Left lobe of liver (tissue), 2 donors: ENCODE measurements at regions not wholly inside any gene's neighbourhood (a gene's known extent, or its start where the extent isn't known, plus 50 kb on each side); places are given as distances from the start of the nearest gene placed in this dataset.

ENCODE experiments used
- ATAC-seq: fragments of 200-7000 bp; cut with Tn5 transposase; one replicate; pipeline ENCODE4 v1.9.1; 2020; ENCODE audit warnings: mild to moderate bottlenecking, moderate library complexity
- DNase-seq: peaks from one replicate; pipeline ENCODE4 v3.0.0-alpha.2; 2020; ENCODE audit warnings: low spot score
- donor health status: DM: no; HTN: no; CAD: no; lungs with moderate emphysema.
- donor health status: DM: no; HTN: yes; CAD: no.

- ATAC-seq (no peak), DNase-seq (no peak)
These were observed 446.3 kb downstream of the LPIN1 start for GRCh38 chr2:12192762-12193161.

- ATAC-seq = no peak
- no peak for DNase-seq
These were observed 448.5 kb downstream of the LPIN1 start for GRCh38 chr2:12194968-12195367.

DNA sequence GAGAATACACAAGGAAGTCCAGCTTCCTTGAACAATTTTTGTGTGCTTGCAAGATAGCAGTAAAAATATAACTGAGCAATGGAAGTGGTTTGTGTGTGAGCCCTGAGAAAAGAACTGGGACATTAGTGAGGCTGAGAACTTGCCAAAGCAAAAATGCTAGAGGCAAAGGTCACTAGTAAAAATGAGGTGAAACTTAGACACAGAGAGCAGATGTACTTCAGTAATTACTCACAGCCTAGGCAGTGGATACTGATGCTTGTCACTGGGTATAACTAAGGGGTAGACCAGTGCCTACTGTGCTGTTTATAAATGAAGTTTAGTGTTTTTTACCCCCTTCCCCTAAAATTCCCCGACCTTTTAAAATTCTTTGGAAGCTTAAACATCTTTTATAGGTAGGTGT is 450.1 kb downstream of the LPIN1 start:
- no peak for ATAC-seq
- no peak for DNase-seq

GRCh38 chr2:12197133-12197532 is 450.7 kb downstream of the LPIN1 start:
- no peak for ATAC-seq
- DNase-seq = no peak

GRCh38 chr2:12199491-12200211 is 453.2 kb downstream of the LPIN1 start:
- DNase-seq (no peak), ATAC-seq (no peak)

GRCh38 chr2:12201369-12201768 is 454.9 kb downstream of the LPIN1 start:
- ATAC-seq = no peak

DNA sequence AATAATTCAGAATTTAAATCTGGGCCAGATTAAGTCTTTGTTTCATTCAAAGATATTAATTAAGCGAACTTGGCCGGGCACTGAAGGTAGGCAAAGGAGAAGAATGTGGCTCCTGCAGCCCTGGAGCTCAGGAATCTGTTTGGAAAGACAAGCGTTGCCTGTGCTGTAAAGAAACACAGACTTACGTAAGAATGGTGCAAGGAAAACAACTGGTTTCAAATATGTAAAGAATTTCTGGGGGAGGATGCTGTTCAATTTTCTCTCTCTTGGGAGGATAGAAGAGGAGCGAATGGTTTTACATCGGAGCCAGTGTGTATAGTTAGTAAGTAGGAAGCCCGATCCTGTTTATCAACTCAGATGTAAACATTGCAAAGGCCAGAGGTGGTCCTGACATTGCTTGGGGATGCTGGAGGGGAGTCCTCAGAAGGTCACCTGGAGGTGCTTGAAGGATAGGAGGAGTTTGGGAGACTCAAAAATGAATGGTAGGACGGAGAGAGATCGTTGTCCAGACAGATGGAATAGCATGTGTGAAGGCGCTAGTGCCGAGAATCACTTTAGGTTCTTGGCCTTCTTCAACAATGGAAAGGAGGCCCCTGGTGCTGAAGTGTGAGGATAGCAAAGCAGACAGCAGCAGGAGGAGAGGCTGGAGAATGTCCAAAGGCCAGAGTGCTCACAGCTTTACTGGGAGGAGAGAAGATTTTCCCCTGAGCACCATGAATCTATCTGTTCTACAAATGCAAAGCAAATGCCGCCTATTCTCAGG is 456.1 kb downstream of the LPIN1 start:
- no peak for ATAC-seq

More at GRCh38 chr2:12201369-12201768, 454.9 kb downstream of the LPIN1 start:
- no peak for DNase-seq

DNA sequence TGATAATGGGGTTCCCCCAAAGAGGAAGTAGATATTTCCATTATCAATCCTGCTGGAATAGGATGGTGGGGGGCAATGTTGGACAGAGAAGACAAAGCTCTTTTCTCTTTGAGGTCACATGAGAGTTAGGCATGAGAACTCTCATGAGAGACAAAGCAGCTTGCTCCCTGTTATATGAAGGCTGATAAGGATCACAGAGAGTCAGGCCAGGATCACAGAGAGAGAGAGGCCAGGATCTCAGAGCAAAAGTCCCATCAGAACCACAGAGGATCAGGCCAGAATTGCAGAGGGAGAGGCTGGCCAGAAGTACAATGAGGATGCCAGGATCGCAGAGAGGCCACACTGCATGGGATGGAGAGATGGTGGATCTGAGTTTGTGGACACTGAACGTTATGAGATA is 457.1 kb downstream of the LPIN1 start:
- ATAC-seq (no peak), DNase-seq (no peak)

More for the DNA sequence above, 456.1 kb downstream of the LPIN1 start:
- DNase-seq = no peak

- no peak for ATAC-seq
- no peak for DNase-seq
These were observed 458.7 kb downstream of the LPIN1 start for GRCh38 chr2:12205086-12205485.

- ATAC-seq (no peak), DNase-seq (no peak)
These were observed 461.1 kb downstream of the LPIN1 start for GRCh38 chr2:12207491-12207890.

DNA sequence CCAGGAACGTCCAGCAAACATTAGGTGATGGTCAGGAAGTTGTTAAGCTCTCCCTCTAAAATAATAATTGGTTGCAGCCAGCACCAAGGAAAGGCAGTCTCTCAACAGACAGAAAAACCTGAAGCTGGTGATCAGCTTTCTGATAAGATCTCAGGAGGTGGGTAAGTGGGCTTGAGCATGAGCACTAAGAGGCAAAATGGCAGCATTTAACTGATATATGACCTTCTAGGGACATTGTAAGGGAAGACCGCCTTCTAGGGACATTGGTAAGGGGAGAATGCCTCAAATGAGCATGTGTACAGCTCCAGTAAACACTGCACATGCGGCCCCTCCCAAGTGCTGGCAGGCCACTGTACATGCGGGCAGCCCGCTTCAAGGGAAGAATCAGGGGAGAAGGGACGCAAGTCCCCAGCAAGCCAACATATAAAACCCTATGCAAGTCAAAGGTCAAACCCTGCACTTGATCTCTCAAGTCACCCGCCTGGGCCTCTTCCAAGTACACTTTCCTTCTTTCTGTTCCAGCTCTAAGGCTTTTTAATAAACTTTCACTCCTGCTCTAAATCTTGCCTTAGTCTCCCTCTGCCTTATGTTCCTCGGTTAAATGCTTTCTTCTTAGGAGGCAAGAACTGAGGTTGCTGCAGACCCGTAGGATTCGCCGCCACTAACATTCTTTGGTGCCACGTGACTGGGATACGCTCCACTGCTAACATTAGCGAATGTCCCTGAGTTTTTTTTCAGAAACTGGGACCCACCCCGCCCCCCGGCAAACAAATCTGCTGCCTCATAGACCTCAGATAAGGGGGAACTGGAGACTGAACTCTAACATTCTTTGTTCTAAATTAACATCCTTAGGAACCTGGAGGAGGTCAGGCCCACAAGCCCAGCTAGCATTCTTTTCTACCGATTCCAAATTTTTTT is 463.8 kb downstream of the LPIN1 start:
- no peak for ATAC-seq

DNA sequence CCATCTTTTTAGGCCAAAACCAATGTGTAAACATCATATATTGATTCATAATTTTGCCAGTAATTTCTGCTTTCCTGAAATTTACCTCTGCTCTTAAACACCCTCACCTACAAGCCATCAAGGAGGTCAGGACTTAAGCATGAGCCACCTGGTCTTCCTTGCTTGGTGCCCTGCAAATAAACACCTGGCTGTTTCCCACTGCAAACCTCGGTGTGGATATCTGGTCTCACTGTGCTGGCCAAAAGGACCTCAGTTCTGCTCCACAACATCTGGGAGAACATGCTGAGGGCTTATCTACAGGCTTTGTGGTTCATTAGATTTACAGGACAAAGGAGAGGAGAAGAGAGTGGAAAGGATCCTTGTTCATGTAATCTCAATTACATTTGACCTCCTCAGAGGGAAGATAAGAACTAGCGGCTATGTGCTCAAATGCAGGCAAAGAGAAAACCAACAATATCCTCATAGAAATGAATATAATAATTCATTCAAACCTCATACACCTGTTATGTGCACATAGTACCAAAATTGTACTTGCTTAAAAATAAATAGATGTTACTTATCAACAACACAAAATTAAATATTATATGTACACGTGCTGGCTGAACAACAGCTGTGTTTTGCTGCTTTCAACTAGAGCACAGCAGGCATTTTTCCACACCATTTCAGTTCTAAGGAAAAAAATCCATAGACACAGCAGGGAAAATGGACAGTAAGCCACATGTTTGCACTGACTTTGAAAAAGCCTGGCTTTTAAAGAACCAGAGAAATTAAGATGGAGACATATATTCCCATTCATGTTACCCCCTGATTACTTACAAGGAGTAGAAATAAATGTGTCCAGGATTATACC is 465.1 kb downstream of the LPIN1 start:
- no peak for ATAC-seq

More for the DNA sequence above, 463.8 kb downstream of the LPIN1 start:
- DNase-seq = no peak

GRCh38 chr2:12212841-12213597 is 466.6 kb downstream of the LPIN1 start:
- no peak for DNase-seq
- no peak for ATAC-seq

More for the DNA sequence above, 465.1 kb downstream of the LPIN1 start:
- DNase-seq = no peak

DNA sequence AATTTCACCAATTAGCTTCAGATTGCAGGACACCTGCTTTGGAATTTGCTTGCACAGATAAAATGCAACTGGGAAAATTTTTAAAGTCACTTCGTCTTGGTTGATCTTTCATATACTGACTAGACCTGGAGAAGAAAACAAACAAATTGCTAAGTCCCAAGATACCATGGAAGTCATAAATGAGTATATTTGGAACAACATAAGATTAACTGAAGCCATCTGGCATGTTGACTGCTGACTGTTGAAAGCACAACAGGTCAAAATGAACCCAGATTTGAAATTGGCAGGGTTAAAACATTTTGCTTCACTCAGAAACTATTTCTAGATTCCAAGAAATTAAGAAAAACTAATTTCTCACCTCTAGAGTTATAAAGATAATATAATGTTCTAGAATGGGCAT is 470.7 kb downstream of the LPIN1 start:
- ATAC-seq (no peak), DNase-seq (no peak)

DNA sequence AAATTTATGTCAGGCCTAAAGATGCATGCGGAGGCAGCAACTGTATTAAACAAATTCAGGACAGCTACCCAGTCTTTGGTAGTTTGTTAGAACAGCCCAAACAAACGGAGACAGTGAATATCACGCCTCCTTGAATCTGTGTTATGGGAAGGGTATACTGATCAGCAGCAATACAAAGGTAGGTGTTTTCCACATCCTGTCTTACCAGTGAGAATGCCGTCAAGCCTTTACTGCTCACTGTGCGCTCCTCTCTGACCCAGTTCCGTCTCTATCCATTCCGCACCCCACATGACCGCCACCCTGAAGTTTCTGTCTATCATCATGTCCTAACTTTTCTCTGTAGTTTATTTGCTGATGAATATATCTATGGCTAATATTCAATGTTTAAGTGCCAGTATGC is 473.3 kb downstream of the LPIN1 start:
- DNase-seq = no peak
- ATAC-seq = no peak

GRCh38 chr2:12221584-12221983 is 475.2 kb downstream of the LPIN1 start:
- no peak for DNase-seq
- ATAC-seq = no peak

- ATAC-seq (no peak), DNase-seq (no peak)
These were observed 476.1 kb downstream of the LPIN1 start for GRCh38 chr2:12222554-12222953.

GRCh38 chr2:12223732-12224131 is 477.3 kb downstream of the LPIN1 start:
- ATAC-seq = no peak
- DNase-seq = no peak

GRCh38 chr2:12226653-12227052 is 480.2 kb downstream of the LPIN1 start:
- ATAC-seq (no peak), DNase-seq (no peak)
